ENCODE measurements at regions not wholly inside any gene's neighbourhood (a gene's known extent, or its start where the extent isn't known, plus 50 kb on each side); places are given as distances from the start of the nearest gene placed in this dataset.

DNA sequence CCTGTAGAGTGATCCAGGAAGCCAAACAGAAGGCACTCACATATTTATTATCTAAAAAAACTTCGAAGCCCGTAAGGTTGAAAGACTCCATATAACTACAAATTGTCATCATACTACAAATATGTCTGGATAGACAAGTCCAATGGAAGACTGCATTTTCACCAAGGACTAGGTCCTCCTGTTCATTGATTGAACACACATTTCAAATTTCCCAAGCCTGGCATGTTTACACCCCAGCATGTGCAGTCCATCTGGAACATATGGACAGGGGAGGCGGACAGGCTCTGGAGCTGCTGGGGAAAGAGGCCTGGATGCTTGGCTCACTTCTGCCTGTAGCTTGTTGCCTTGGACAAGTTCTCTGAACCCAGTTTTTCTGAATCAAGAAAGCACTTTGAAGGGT lies 378.7 kb downstream of the ENC1 start:
- TF ChIP-seq POLR2A (IDR thresholded peaks at IDR 0.05; ENCODE audit: low read depth, low read length) = no peak
- no peak for TF ChIP-seq POLR2AphosphoS5 (IDR thresholded peaks at IDR 0.05; ENCODE audit: low read depth, low read length)
- no peak for TF ChIP-seq SPI1 (IDR thresholded peaks at IDR 0.05; ENCODE audit: low read depth, low read length)

Data from GM12891 (cell line).